Sigmoid colon (tissue), 6 donors: ENCODE measurements at regions not wholly inside any gene's neighbourhood (a gene's known extent, or its start where the extent isn't known, plus 50 kb on each side); places are given as distances from the start of the nearest gene placed in this dataset.
A peak's percentile ranks its signal among the peaks of the same experiment; 100 is the strongest.

ENCODE experiments used
- DNase-seq: peaks from one replicate; pipeline ENCODE4 v3.0.0-alpha.2; 2019
- H3K27ac ChIP-seq, 4 donors: fragments of 200-600 bp; sonication (generic); one replicate each; pipeline ENCODE4 v1.5.1; 2016 to 2019; ENCODE audit warnings: mild to moderate bottlenecking in 1 of 4
- H3K27me3 ChIP-seq, 3 donors: fragments of 200-600 bp; sonication (generic); one replicate each; pipeline ENCODE4 v1.5.1; 2019; ENCODE audit warnings: mild to moderate bottlenecking in 1 of 3
- H3K36me3 ChIP-seq, 4 donors: fragments of 200-600 bp; sonication (generic); one replicate each; pipeline ENCODE4 v1.5.1; 2016 to 2019
- H3K4me1 ChIP-seq, 4 donors: fragments of 200-600 bp; sonication (generic); one replicate each; pipeline ENCODE4 v1.5.1; 2017 to 2019
- H3K4me3 ChIP-seq, 4 donors: fragments of 200-600 bp; sonication (generic); one replicate each; pipeline ENCODE4 v1.5.1; 2017 to 2019; ENCODE audit warnings: mild to moderate bottlenecking in 2 of 4, moderate library complexity in 1 of 4
- H3K9me3 ChIP-seq, 4 donors: fragments of 200-600 bp in 3 of 4; sonication (generic) in 3 of 4; one replicate each; pipeline versions ENCODE4 v1.5.1 to v1.6.1; 2013 to 2019
- EP300 ChIP-seq, 4 donors: sonication (generic); formaldehyde crosslinking; IDR thresholded peaks; one replicate each; pipeline ENCODE4 v1.6.1; 2017; ENCODE audit warnings: antibody characterized with exemption in 4 of 4
- POLR2A ChIP-seq, 2 donors: fragments of 450-650 bp; IDR thresholded peaks; one replicate each; pipeline ENCODE4 v1.6.1; 2016; ENCODE audit warnings: antibody characterized with exemption in 2 of 2, mild to moderate bottlenecking in 2 of 2, moderate library complexity in 2 of 2
- POLR2AphosphoS5 ChIP-seq, 4 donors: sonication (generic); formaldehyde crosslinking; IDR thresholded peaks; one replicate each; pipeline ENCODE4 v1.6.1; 2017; ENCODE audit warnings: antibody characterized with exemption in 4 of 4
- WGBS, 2 donors: extraction: QIAGEN DNeasy Blood & Tissue Kit; methylation state at CpG; one replicate each; pipeline ENCODE4 v1.1.7; 2013; 5-methylcytosine and 5-hydroxymethylcytosine counted together
- intact Hi-C: fragments of 100-400 bp; cut with DNase I; formaldehyde crosslinking; loops from one replicate; pipeline ENCODE4 v1.15.1; 2023
- TF ChIP-seq, protein P1 (sequence below), 4 experiments: fragments of 450-650 bp in 3 of 4; fragments of 200-600 bp in 1 of 4; IDR thresholded peaks; one replicate each; pipeline ENCODE4 v1.5.1; 2016 to 2019; ENCODE audit warnings: antibody characterized with exemption in 4 of 4, mild to moderate bottlenecking in 3 of 4, moderate library complexity in 2 of 4
- donor health status: healthy with polysubstance abuse.
- donor health status: healthy.

DNA sequence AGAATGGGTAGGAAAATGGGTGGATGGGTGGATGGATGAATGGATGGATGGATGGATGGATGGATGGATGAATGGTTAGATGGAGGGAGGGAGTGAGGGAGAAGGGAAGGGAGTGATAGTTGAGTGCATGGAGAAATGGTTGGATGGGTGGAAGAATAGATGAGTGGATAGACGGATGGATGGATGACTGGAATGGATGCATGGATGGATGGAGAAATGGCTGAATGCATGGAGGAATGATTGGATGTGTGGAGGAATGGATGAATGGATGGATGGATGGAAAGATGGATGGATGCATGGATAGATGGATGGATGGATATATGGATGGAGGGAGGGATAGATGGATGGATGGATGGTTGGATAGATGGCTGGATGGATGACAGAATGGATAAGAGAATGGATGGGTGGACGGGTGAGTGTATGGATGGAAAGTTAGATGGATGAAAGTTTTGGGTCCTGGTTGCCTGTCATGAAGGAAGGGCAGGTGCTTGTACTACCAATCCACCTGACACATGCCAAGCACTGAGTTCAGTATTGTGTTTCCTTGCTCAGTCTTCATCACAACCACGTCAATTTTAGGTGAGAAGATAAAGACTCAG, 286.5 kb upstream of the RTL1 start:
- DNase-seq = peak; percentile 2
- H3K9me3 ChIP-seq = no peaks in the 10 kb centered on the region
- WGBS, 2 donors = 76 to 89% methylated on average over 3 of the region's 3 CpGs
- intact Hi-C loops = loop anchor here (5.0 to 10.0 kb wide), 2 partner anchors 42 to 435 kb away; no protein-coding TSS in a partner anchor
- H3K36me3 ChIP-seq = no peaks in the 10 kb centered on the region
- no peaks in the 10 kb centered on the region for H3K4me1 ChIP-seq
- no peaks in the 10 kb centered on the region for H3K27me3 ChIP-seq
- H3K4me3 ChIP-seq = no peak overlapping the region
- TF ChIP-seq, protein P1, sequence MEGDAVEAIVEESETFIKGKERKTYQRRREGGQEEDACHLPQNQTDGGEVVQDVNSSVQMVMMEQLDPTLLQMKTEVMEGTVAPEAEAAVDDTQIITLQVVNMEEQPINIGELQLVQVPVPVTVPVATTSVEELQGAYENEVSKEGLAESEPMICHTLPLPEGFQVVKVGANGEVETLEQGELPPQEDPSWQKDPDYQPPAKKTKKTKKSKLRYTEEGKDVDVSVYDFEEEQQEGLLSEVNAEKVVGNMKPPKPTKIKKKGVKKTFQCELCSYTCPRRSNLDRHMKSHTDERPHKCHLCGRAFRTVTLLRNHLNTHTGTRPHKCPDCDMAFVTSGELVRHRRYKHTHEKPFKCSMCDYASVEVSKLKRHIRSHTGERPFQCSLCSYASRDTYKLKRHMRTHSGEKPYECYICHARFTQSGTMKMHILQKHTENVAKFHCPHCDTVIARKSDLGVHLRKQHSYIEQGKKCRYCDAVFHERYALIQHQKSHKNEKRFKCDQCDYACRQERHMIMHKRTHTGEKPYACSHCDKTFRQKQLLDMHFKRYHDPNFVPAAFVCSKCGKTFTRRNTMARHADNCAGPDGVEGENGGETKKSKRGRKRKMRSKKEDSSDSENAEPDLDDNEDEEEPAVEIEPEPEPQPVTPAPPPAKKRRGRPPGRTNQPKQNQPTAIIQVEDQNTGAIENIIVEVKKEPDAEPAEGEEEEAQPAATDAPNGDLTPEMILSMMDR (IDR thresholded peaks at IDR 0.05) = no peak
- no peak for TF ChIP-seq EP300 (IDR thresholded peaks at IDR 0.05)
- TF ChIP-seq POLR2A (IDR thresholded peaks at IDR 0.05) = no peak
- no peak for TF ChIP-seq POLR2AphosphoS5 (IDR thresholded peaks at IDR 0.05)
- no peak overlapping the region for H3K27ac ChIP-seq

DNA sequence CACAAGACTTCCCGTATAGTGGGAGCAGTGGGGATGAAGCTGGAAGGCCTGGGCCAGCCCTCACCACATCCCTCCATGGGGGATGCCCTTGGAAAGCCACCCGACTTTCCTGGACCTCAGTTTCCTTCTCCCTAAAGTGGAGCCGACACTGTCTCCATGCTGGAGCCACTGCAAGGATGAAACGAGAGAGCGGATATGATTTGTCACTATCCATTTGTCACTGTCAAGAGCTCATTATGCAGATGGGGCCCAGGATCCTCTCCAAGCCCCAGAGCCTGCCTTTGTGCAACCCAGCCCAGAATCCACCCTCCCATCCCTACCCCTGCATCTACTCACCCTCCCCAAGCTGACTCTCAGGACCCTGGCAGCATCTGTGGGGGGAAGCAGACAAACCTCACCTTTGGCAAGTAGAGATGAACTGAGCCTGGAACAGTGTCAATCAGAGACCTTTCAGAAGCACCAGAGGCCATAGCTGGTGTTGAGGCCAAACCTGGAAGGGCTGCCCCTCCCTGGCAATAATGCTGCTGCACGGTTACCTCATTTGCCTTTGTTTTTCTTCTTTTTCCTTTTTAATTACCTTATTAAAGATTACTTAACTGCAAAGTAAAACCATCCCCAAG, 287.7 kb upstream of the RTL1 start:
- peak; percentile 53 for DNase-seq
- no peak for TF ChIP-seq POLR2AphosphoS5 (IDR thresholded peaks at IDR 0.05)
- no peak for TF ChIP-seq EP300 (IDR thresholded peaks at IDR 0.05)
- TF ChIP-seq, protein P1 (IDR thresholded peaks at IDR 0.05) = no peak
- TF ChIP-seq POLR2A (IDR thresholded peaks at IDR 0.05) = no peak
- H3K9me3 ChIP-seq = no peaks in the 10 kb centered on the region
- 70 to 89% methylated on average over 6 of the region's 6 CpGs for WGBS, 2 donors
- no peaks in the 10 kb centered on the region for H3K36me3 ChIP-seq
- H3K27ac ChIP-seq = no peak overlapping the region
- no peaks in the 10 kb centered on the region for H3K27me3 ChIP-seq
- intact Hi-C loops = no loop called here
- no peak overlapping the region for H3K4me3 ChIP-seq
- H3K4me1 ChIP-seq = no peaks in the 10 kb centered on the region

DNA sequence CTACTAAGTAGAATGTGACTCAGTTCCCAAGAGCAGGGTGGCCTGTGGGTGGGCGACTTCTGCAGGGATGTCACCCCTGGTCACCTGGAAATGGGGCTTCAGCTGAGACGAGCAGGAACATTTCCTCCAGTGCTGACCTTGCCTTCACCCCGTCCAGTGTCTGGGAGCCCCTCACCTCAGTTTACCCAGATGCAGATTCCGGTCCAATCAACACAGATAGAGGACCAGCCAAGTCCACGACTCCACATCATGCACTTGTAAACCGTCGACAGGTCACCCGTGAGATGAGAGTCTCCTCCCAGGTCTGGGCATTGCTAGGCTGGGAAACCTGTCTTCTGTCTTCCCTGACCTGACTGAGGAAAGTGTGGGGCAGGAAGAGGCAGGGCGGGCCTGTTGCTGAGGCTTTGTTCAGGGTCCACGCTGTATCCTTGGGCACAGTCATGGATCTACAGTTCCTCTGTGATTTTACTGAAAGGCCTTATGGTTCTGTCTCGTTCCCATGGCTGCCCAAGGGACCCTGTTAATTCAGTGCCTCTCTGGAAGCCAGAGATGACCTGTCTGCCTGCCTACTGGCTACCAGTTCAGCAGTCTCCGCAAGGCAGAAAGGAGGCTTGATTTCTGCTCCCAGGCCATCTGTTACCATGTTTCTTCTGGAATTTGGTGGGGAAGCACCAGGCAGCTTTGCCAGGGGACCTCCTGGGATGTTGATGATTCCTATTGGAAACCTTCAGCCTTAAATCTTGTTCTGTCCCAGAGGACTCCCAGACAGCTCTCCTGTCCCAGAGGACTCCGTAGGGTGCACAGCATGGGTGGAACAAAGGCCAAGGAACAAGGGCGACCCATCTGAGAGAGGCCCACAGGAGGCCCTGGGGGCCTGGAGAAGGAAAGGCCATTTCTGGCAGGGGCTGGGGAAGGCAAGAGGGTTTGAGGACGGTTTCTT, 288.5 kb upstream of the RTL1 start:
- Histone ChIP-seq H3K4me1 (no peaks in the 10 kb centered on the region), H3K4me3 (no peak overlapping the region), H3K27ac (no peak overlapping the region), H3K36me3 (no peaks in the 10 kb centered on the region), H3K27me3 (no peaks in the 10 kb centered on the region), H3K9me3 (no peaks in the 10 kb centered on the region)
- TF ChIP-seq EP300 (IDR thresholded peaks at IDR 0.05) (no peak), POLR2AphosphoS5 (IDR thresholded peaks at IDR 0.05) (no peak)
- intact Hi-C loops = no loop called here
- WGBS, 2 donors = 81 to 89% methylated on average over 15 of the region's 15 CpGs
- DNase-seq = peak; percentile 42

DNA sequence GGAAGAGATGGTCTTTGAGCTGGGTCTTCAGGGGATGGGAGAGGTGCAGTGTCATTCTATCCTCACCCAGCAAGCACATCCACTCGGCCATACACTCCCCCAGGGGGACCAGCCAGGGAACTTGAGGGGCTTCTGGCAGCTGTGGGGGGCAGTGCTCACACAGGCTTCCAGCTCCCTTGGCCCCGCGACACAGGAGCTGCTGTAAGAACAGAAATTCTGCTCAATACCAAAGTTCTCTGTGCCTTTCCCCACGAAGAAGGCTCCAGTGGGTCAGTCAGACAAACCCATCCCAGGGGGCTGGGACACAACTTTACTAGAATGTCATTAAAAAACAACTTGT, 289.1 kb upstream of the RTL1 start:
- peak; percentile 40 for DNase-seq
- intact Hi-C loops = no loop called here

More for the DNA sequence above, 289.1 kb upstream of the RTL1 start:
- Histone ChIP-seq H3K4me1 (no peaks in the 10 kb centered on the region), H3K9me3 (no peaks in the 10 kb centered on the region), H3K36me3 (no peaks in the 10 kb centered on the region), H3K4me3 (no peak overlapping the region), H3K27ac (no peak overlapping the region), H3K27me3 (no peaks in the 10 kb centered on the region)
- WGBS, 2 donors = 75 to 90% methylated on average over 4 of the region's 4 CpGs
- TF ChIP-seq, protein P1 (IDR thresholded peaks at IDR 0.05) = no peak
- TF ChIP-seq POLR2AphosphoS5 (IDR thresholded peaks at IDR 0.05) (no peak), EP300 (IDR thresholded peaks at IDR 0.05) (no peak), POLR2A (IDR thresholded peaks at IDR 0.05) (no peak)
